ENCODE measurements at regions not wholly inside any gene's neighbourhood (a gene's known extent, or its start where the extent isn't known, plus 50 kb on each side); places are given as distances from the start of the nearest gene placed in this dataset.
A peak's percentile ranks its signal among the peaks of the same experiment; 100 is the strongest.

GRCh38 chr13:47372751-47373150 is 475.9 kb upstream of the HTR2A start:
- Mint-ChIP-seq H3K36me3 (ENCODE audit: low read depth) (peaks cover 4% of the 10 kb centered on the region), H3K27ac (no peak overlapping the region), H3K4me1 (no peaks in the 10 kb centered on the region), H3K9me3 (peaks cover 58% of the 10 kb centered on the region), H3K27me3 (ENCODE audit: low read depth, poor library complexity) (no peaks in the 10 kb centered on the region), H3K4me3 (no peak overlapping the region)
- DNase-seq = no peak
- TF ChIP-seq, protein P1, sequence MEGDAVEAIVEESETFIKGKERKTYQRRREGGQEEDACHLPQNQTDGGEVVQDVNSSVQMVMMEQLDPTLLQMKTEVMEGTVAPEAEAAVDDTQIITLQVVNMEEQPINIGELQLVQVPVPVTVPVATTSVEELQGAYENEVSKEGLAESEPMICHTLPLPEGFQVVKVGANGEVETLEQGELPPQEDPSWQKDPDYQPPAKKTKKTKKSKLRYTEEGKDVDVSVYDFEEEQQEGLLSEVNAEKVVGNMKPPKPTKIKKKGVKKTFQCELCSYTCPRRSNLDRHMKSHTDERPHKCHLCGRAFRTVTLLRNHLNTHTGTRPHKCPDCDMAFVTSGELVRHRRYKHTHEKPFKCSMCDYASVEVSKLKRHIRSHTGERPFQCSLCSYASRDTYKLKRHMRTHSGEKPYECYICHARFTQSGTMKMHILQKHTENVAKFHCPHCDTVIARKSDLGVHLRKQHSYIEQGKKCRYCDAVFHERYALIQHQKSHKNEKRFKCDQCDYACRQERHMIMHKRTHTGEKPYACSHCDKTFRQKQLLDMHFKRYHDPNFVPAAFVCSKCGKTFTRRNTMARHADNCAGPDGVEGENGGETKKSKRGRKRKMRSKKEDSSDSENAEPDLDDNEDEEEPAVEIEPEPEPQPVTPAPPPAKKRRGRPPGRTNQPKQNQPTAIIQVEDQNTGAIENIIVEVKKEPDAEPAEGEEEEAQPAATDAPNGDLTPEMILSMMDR (IDR thresholded peaks at IDR 0.05) = no peak

- H3K4me1 Mint-ChIP-seq = no peaks in the 10 kb centered on the region
- H3K4me3 Mint-ChIP-seq = no peak overlapping the region
- H3K9me3 Mint-ChIP-seq = peaks cover 24% of the 10 kb centered on the region
- TF ChIP-seq, protein P1 (IDR thresholded peaks at IDR 0.05) = no peak
- H3K27me3 Mint-ChIP-seq (ENCODE audit: low read depth, poor library complexity) = no peaks in the 10 kb centered on the region
- peaks cover 5% of the 10 kb centered on the region for H3K36me3 Mint-ChIP-seq (ENCODE audit: low read depth)
- no peak for DNase-seq
- no peak overlapping the region for H3K27ac Mint-ChIP-seq
Observed at GRCh38 chr13:47351798-47352197, 454.9 kb upstream of the HTR2A start.

- H3K36me3 Mint-ChIP-seq (ENCODE audit: low read depth) = no peaks in the 10 kb centered on the region
- H3K4me3 Mint-ChIP-seq = no peak overlapping the region
- no peak overlapping the region for H3K27ac Mint-ChIP-seq
- peaks cover 2% of the 10 kb centered on the region for H3K27me3 Mint-ChIP-seq (ENCODE audit: low read depth, poor library complexity)
- H3K4me1 Mint-ChIP-seq = no peaks in the 10 kb centered on the region
- H3K9me3 Mint-ChIP-seq = peaks cover 12% of the 10 kb centered on the region
- DNase-seq = no peak
- TF ChIP-seq, protein P1 (IDR thresholded peaks at IDR 0.05) = no peak
Observed at GRCh38 chr13:47350334-47351124, 453.7 kb upstream of the HTR2A start.

GRCh38 chr13:47349211-47349610 is 452.4 kb upstream of the HTR2A start:
- H3K36me3 Mint-ChIP-seq (ENCODE audit: low read depth) = no peaks in the 10 kb centered on the region
- no peak for DNase-seq
- no peaks in the 10 kb centered on the region for H3K4me1 Mint-ChIP-seq
- H3K27me3 Mint-ChIP-seq (ENCODE audit: low read depth, poor library complexity) = peaks cover 2% of the 10 kb centered on the region
- no peak overlapping the region for H3K27ac Mint-ChIP-seq
- no peak overlapping the region for H3K4me3 Mint-ChIP-seq
- TF ChIP-seq, protein P1 (IDR thresholded peaks at IDR 0.05) = no peak
- H3K9me3 Mint-ChIP-seq = peaks cover 13% of the 10 kb centered on the region

DNA sequence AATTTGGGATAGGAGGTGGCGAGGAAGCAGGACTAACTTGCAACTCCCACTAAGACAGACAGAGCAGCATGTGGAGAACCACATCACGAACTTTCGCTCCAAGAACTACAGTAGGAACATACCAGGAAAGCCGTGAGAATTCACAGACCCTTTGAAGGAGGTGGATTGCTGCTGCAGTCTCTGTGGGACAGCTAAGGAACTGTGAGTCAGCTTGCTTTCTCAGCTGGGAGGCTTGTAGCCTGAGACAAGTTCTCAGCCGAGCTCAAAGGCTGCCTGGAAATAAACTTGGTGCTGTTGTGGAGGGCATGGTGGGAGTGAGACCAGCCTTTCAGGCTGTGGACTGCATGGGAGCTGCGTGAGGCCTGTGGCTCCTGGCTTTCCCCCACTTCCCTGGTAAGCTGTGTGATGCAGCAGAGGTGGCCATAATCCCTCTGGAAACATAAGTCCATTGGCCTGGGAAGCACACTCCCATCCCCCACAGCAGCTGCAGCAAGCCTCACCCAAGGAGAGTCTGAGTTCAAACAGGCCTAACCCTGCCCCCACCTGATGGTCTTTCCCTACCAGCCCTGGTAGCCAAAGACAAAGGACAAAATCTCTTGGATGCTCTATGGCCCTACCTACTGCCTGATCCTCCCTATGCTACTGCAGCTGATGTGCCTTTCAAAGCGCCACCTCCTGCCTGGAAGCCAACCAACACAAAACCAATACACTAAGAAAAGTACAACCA is 441.1 kb upstream of the HTR2A start:
- peak; percentile 3 for DNase-seq
- TF ChIP-seq, protein P1 (IDR thresholded peaks at IDR 0.05) = no peak
- Mint-ChIP-seq H3K4me3 (no peak overlapping the region), H3K36me3 (ENCODE audit: low read depth) (peaks cover 4% of the 10 kb centered on the region), H3K27me3 (ENCODE audit: low read depth, poor library complexity) (peaks cover 7% of the 10 kb centered on the region), H3K9me3 (peaks cover 32% of the 10 kb centered on the region), H3K27ac (peak overlapping the region; percentile 77), H3K4me1 (peaks cover 17% of the 10 kb centered on the region)

All from nephron progenitor cell (in vitro differentiated cells).